ENCODE measurements at regions not wholly inside any gene's neighbourhood (a gene's known extent, or its start where the extent isn't known, plus 50 kb on each side); places are given as distances from the start of the nearest gene placed in this dataset.

DNA sequence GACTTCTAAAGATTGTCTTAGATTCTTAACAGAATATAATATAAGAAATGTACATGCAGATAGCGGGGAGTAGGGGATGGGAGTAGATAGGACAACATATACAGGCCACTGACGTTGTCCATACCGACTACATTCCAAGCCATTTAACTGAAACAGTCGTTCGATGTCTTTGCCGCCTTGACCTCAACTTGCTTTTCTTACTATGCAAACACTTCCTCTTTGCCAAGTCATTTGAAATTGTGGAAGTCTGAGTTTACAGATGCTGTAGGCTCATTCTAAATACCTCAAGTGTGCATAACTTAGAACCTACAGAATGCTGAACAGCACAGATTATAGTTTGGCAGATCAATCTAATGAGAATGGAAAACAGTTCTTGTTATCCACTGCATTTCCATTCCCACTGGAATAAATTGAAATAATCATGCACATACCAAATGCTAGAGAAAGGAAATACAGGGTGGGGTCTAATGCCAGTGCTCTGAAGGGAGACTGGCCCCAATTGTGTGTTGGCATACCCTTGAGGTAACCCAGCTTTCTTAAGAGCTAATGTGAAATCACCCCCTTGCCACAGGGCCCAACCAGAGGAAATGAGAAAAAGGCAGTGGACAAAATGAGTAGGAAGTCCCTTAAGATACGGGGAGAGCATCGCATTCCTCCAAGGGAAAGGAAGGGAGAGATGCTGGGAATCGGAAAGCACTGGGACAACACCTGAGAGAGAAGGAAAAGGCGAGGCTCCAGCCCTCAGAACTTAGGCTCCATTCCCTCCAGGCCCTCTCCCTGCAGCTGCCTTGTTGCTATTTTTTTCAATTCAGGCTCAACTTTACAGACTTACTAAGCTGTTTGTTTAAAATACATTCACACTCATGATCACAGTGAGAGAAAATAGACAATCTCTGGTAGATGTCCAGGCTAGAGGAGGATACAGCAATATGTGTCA, 380.9 kb upstream of the TMTC1 start:
- TF ChIP-seq TCF7L2 (IDR thresholded peaks at IDR 0.05; ENCODE audit: borderline replicate concordance, low read depth, low read length) (no peak), ZFP41 (tag by site-specific recombination; IDR thresholded peaks at IDR 0.05; ENCODE audit: borderline replicate concordance) (no peak), YY1 (tag by site-specific recombination; IDR thresholded peaks at IDR 0.05) (no peak)
- TF ChIP-seq, protein P1, sequence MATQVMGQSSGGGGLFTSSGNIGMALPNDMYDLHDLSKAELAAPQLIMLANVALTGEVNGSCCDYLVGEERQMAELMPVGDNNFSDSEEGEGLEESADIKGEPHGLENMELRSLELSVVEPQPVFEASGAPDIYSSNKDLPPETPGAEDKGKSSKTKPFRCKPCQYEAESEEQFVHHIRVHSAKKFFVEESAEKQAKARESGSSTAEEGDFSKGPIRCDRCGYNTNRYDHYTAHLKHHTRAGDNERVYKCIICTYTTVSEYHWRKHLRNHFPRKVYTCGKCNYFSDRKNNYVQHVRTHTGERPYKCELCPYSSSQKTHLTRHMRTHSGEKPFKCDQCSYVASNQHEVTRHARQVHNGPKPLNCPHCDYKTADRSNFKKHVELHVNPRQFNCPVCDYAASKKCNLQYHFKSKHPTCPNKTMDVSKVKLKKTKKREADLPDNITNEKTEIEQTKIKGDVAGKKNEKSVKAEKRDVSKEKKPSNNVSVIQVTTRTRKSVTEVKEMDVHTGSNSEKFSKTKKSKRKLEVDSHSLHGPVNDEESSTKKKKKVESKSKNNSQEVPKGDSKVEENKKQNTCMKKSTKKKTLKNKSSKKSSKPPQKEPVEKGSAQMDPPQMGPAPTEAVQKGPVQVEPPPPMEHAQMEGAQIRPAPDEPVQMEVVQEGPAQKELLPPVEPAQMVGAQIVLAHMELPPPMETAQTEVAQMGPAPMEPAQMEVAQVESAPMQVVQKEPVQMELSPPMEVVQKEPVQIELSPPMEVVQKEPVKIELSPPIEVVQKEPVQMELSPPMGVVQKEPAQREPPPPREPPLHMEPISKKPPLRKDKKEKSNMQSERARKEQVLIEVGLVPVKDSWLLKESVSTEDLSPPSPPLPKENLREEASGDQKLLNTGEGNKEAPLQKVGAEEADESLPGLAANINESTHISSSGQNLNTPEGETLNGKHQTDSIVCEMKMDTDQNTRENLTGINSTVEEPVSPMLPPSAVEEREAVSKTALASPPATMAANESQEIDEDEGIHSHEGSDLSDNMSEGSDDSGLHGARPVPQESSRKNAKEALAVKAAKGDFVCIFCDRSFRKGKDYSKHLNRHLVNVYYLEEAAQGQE (tag by site-specific recombination; IDR thresholded peaks at IDR 0.05): no peak
- TF ChIP-seq, protein P2, sequence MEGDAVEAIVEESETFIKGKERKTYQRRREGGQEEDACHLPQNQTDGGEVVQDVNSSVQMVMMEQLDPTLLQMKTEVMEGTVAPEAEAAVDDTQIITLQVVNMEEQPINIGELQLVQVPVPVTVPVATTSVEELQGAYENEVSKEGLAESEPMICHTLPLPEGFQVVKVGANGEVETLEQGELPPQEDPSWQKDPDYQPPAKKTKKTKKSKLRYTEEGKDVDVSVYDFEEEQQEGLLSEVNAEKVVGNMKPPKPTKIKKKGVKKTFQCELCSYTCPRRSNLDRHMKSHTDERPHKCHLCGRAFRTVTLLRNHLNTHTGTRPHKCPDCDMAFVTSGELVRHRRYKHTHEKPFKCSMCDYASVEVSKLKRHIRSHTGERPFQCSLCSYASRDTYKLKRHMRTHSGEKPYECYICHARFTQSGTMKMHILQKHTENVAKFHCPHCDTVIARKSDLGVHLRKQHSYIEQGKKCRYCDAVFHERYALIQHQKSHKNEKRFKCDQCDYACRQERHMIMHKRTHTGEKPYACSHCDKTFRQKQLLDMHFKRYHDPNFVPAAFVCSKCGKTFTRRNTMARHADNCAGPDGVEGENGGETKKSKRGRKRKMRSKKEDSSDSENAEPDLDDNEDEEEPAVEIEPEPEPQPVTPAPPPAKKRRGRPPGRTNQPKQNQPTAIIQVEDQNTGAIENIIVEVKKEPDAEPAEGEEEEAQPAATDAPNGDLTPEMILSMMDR (tag by site-specific recombination; IDR thresholded peaks at IDR 0.05): no peak

All from HEK293 (cell line).